Osteocyte (in vitro differentiated cells): ENCODE measurements at regions not wholly inside any gene's neighbourhood (a gene's known extent, or its start where the extent isn't known, plus 50 kb on each side); places are given as distances from the start of the nearest gene placed in this dataset.

ENCODE experiments used
- DNase-seq: peaks from one replicate; pipeline ENCODE4 v3.0.0; 2021; ENCODE audit warnings: mixed read lengths; ENCODE audit not compliant: unreplicated experiment; ENCODE audit errors: extremely low spot score
- H3K27ac Mint-ChIP-seq: one replicate; pipeline ENCODE4 v1.8.0; 2021; ENCODE audit warnings: mild to moderate bottlenecking, mixed read lengths; ENCODE audit not compliant: unreplicated experiment
- H3K27me3 Mint-ChIP-seq: one replicate; pipeline ENCODE4 v1.8.0; 2021; ENCODE audit warnings: mixed read lengths; ENCODE audit not compliant: unreplicated experiment
- H3K36me3 Mint-ChIP-seq: one replicate; pipeline ENCODE4 v1.8.0; 2021; ENCODE audit warnings: mixed read lengths; ENCODE audit not compliant: unreplicated experiment
- H3K4me1 Mint-ChIP-seq: one replicate; pipeline ENCODE4 v1.8.0; 2021; ENCODE audit warnings: mixed read lengths; ENCODE audit not compliant: unreplicated experiment
- H3K4me3 Mint-ChIP-seq: one replicate; pipeline ENCODE4 v1.8.0; 2021; ENCODE audit warnings: mild to moderate bottlenecking, moderate library complexity, mixed read lengths; ENCODE audit not compliant: unreplicated experiment
- H3K9me3 Mint-ChIP-seq: one replicate; pipeline ENCODE4 v1.8.0; 2021; ENCODE audit warnings: mixed read lengths; ENCODE audit not compliant: unreplicated experiment
- TF ChIP-seq, protein P1 (sequence below): fragments of 200-600 bp; sonication (generic); IDR thresholded peaks from 2 replicates; pipeline ENCODE4 v1.5.0; 2021; ENCODE audit warnings: antibody characterized with exemption, mild to moderate bottlenecking, moderate library complexity

DNA sequence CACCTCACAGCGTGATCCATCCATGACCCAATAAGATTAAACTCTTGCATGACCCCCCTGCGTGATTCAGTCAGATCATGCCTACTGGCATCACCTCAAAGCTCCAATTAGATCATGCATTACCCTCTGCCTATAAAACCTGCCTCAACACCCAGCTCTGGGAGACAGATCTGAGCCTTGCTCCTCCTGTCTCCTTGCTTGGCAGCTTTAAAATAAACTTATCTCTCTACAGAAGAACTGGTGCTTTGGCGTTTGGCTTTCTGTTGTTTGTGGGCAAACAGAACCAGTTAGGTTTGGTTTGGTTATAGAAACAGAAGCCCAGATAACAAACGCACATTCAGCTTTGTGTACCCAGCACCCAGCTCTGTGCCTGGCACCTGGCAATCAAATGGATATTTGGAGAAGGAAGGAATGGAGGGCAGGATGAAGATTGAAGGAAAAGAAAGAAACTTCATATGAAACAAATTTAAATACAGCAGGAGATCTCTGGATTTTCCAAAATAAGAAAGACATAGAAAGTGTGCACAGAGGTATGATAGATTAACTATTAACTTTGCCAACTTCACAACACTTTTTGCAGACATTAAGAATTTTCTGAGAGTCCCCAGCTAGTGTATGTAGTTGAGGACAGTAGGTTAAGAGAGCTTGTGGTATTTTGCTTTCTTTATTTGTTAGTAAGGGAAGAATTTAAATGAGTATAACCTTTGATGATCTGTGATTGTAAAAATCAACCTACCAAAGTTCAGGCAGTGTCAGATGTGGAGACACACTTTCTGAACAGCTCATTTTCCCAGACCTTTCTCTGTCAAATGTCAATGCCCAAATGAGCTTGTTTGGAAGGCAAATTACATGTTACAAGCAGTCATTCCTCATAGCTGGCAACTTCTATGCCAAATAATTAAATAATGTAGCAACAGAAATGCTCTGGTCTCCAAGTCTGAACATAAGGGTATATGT lies 102.1 kb upstream of the ASTN2 start:
- TF ChIP-seq, protein P1, sequence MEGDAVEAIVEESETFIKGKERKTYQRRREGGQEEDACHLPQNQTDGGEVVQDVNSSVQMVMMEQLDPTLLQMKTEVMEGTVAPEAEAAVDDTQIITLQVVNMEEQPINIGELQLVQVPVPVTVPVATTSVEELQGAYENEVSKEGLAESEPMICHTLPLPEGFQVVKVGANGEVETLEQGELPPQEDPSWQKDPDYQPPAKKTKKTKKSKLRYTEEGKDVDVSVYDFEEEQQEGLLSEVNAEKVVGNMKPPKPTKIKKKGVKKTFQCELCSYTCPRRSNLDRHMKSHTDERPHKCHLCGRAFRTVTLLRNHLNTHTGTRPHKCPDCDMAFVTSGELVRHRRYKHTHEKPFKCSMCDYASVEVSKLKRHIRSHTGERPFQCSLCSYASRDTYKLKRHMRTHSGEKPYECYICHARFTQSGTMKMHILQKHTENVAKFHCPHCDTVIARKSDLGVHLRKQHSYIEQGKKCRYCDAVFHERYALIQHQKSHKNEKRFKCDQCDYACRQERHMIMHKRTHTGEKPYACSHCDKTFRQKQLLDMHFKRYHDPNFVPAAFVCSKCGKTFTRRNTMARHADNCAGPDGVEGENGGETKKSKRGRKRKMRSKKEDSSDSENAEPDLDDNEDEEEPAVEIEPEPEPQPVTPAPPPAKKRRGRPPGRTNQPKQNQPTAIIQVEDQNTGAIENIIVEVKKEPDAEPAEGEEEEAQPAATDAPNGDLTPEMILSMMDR, result no peak
- Mint-ChIP-seq H3K9me3 (no peaks in the 10 kb centered on the region), H3K27ac (no peak overlapping the region), H3K4me1 (no peaks in the 10 kb centered on the region), H3K4me3 (no peak overlapping the region), H3K36me3 (no peaks in the 10 kb centered on the region), H3K27me3 (no peaks in the 10 kb centered on the region)
- DNase-seq, result no peak

DNA sequence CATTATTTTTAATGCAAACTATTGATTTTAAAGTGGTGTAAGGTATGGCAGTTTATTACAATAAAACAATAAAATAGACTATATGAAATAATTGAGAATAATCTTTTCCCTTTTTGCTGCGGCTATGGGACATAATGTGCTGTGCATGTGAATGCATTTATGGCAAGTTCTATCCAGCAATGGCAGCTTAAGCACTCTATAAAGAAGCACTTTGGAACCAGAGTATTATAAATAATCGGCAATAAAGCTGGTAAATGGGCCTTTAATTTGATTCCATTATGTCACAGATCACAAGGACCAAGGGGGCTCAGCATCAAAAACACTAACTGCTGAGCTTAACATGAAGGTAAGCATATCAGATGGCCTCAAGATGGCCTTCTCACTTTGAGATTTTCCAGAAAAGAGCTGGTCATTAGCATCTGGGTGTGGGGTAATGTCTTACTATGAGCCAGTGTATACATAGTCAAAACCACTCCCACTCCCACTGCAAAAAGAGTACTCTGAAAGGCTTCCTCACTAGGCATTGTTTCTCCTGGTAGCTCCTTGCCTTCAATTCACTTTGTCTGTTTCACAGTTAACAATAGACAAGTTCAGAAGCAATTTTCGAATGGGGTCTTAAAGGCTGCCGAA lies 97.1 kb upstream of the ASTN2 start:
- H3K27ac Mint-ChIP-seq, result no peak overlapping the region
- no peak overlapping the region for H3K4me3 Mint-ChIP-seq
- no peak for DNase-seq
- H3K36me3 Mint-ChIP-seq, result no peaks in the 10 kb centered on the region
- H3K27me3 Mint-ChIP-seq, result no peaks in the 10 kb centered on the region
- H3K4me1 Mint-ChIP-seq, result no peaks in the 10 kb centered on the region
- TF ChIP-seq, protein P1, result no peak
- H3K9me3 Mint-ChIP-seq, result peaks cover 2% of the 10 kb centered on the region

DNA sequence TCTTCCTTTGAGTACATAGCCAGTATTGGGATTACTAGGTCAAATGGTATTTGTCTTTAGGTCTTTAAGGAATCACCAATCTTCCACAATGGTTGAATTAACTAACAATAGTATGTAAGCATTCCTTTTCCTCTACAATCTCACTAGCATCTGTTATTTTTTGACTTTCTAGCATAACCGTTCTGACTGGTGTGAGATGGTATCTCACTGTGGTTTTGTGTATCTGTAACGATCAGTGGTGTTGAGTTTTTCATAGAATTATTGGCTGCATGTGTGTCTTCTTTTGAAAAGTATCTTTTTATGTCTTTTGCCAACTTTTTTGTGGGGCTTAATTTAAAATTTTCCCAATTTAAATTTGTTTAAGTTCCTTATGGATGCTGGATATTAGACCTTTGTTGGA lies 81.5 kb upstream of the ASTN2 start:
- Mint-ChIP-seq H3K4me1 (no peaks in the 10 kb centered on the region), H3K27me3 (peaks cover 2% of the 10 kb centered on the region), H3K9me3 (no peaks in the 10 kb centered on the region), H3K4me3 (no peak overlapping the region), H3K27ac (no peak overlapping the region), H3K36me3 (no peaks in the 10 kb centered on the region)
- no peak for DNase-seq
- TF ChIP-seq, protein P1, result no peak

- peaks cover 2% of the 10 kb centered on the region for H3K27me3 Mint-ChIP-seq
- H3K4me3 Mint-ChIP-seq, result no peak overlapping the region
- H3K27ac Mint-ChIP-seq, result no peak overlapping the region
- H3K36me3 Mint-ChIP-seq, result no peaks in the 10 kb centered on the region
- TF ChIP-seq, protein P1, result no peak
- no peaks in the 10 kb centered on the region for H3K4me1 Mint-ChIP-seq
- no peak for DNase-seq
- H3K9me3 Mint-ChIP-seq, result no peaks in the 10 kb centered on the region
Observed at GRCh38 chr9:117494401-117495090, 79.7 kb upstream of the ASTN2 start.

GRCh38 chr9:117492476-117492875 lies 77.6 kb upstream of the ASTN2 start:
- Mint-ChIP-seq H3K4me3 (no peak overlapping the region), H3K27me3 (no peaks in the 10 kb centered on the region), H3K9me3 (no peaks in the 10 kb centered on the region), H3K27ac (no peak overlapping the region), H3K36me3 (no peaks in the 10 kb centered on the region), H3K4me1 (no peaks in the 10 kb centered on the region)
- DNase-seq, result no peak
- TF ChIP-seq, protein P1, result no peak
